ENCODE measurements at regions not wholly inside any gene's neighbourhood (a gene's known extent, or its start where the extent isn't known, plus 50 kb on each side); places are given as distances from the start of the nearest gene placed in this dataset.

- TF ChIP-seq CTCF (IDR thresholded peaks at IDR 0.05) (no peak), POLR2A (IDR thresholded peaks at IDR 0.05) (no peak)
Measured at GRCh38 chr1:96558635-96559034, 162.9 kb upstream of the PTBP2 start.
